ENCODE measurements at regions not wholly inside any gene's neighbourhood (a gene's known extent, or its start where the extent isn't known, plus 50 kb on each side); places are given as distances from the start of the nearest gene placed in this dataset.

GRCh38 chr2:57981083-57981768, 65.4 kb upstream of the VRK2 start:
- TF ChIP-seq EZH2 (IDR thresholded peaks at IDR 0.05; ENCODE audit: low read depth) = no peak
- TF ChIP-seq CTCF (conservative IDR thresholded peaks at IDR 0.05) = no peak
- Histone ChIP-seq H4K20me1 (ENCODE audit: insufficient read depth) (no peaks in the 10 kb centered on the region), H2AFZ (no peak overlapping the region), H3F3A (ENCODE audit: insufficient read depth, low read depth) (no peaks in the 10 kb centered on the region), H3K9me2 (ENCODE audit: insufficient read depth) (no peaks in the 10 kb centered on the region), H3K9me3 (ENCODE audit: insufficient read depth, low read depth) (no peaks in the 10 kb centered on the region), H3K36me3 (ENCODE audit: low read depth) (no peaks in the 10 kb centered on the region), H3K4me3 (no peak overlapping the region), H3K79me2 (ENCODE audit: low read depth) (no peaks in the 10 kb centered on the region), H3K27me3 (ENCODE audit: insufficient read depth, low read depth) (no peaks in the 10 kb centered on the region), H3K4me1 (replicated peaks; ENCODE audit: insufficient read depth) (no peaks in the 10 kb centered on the region), H3K4me2 (no peak overlapping the region), H3K27ac (no peak overlapping the region)
- peak in 1 of 2 experiments; percentile 41 for DNase-seq
- ChIA-PET POLR2A (ENCODE audit: unreplicated experiment) (no interaction called here), CTCF (no interaction called here)
- no TSS peak for BruUV-seq (replicated peaks)
- intact Hi-C loops (cut with micrococcal nuclease; ENCODE audit: unreplicated experiment) = loop anchor here (5.0 kb wide), 1 partner anchor 66 kb away; the partner anchor contains the start of gene VRK2

GRCh38 chr2:57987835-57988573, 58.6 kb upstream of the VRK2 start:
- H3K27ac ChIP-seq = no peak overlapping the region
- H3K79me2 ChIP-seq (ENCODE audit: low read depth) = no peaks in the 10 kb centered on the region
- H3K9me2 ChIP-seq (ENCODE audit: insufficient read depth) = no peaks in the 10 kb centered on the region
- H3K9me3 ChIP-seq (ENCODE audit: insufficient read depth, low read depth) = no peaks in the 10 kb centered on the region
- no peaks in the 10 kb centered on the region for H3K4me1 ChIP-seq (replicated peaks; ENCODE audit: insufficient read depth)
- no peak overlapping the region for H2AFZ ChIP-seq
- no peak overlapping the region for H3K4me3 ChIP-seq
- no TSS peak for BruUV-seq (replicated peaks)
- H3K36me3 ChIP-seq (ENCODE audit: low read depth) = no peaks in the 10 kb centered on the region
- intact Hi-C loops (cut with micrococcal nuclease; ENCODE audit: unreplicated experiment) = no loop called here
- TF ChIP-seq CTCF (conservative IDR thresholded peaks at IDR 0.05) (no peak), EZH2 (IDR thresholded peaks at IDR 0.05; ENCODE audit: low read depth) (no peak)
- no peak overlapping the region for H3K4me2 ChIP-seq
- CTCF ChIA-PET = no interaction called here
- no peaks in the 10 kb centered on the region for H3K27me3 ChIP-seq (ENCODE audit: insufficient read depth, low read depth)
- DNase-seq = no peak
- no peaks in the 10 kb centered on the region for H3F3A ChIP-seq (ENCODE audit: insufficient read depth, low read depth)
- POLR2A ChIA-PET (ENCODE audit: unreplicated experiment) = no interaction called here
- no peaks in the 10 kb centered on the region for H4K20me1 ChIP-seq (ENCODE audit: insufficient read depth)

- Histone ChIP-seq H3K4me1 (replicated peaks; ENCODE audit: insufficient read depth) (no peaks in the 10 kb centered on the region), H3K4me2 (no peak overlapping the region), H3K79me2 (ENCODE audit: low read depth) (no peaks in the 10 kb centered on the region), H3K9me2 (ENCODE audit: insufficient read depth) (no peaks in the 10 kb centered on the region), H3K36me3 (ENCODE audit: low read depth) (no peaks in the 10 kb centered on the region), H4K20me1 (ENCODE audit: insufficient read depth) (no peaks in the 10 kb centered on the region), H3K27ac (no peak overlapping the region), H3K27me3 (ENCODE audit: insufficient read depth, low read depth) (no peaks in the 10 kb centered on the region), H3F3A (ENCODE audit: insufficient read depth, low read depth) (no peaks in the 10 kb centered on the region), H3K4me3 (no peak overlapping the region), H2AFZ (no peak overlapping the region), H3K9me3 (ENCODE audit: insufficient read depth, low read depth) (no peaks in the 10 kb centered on the region)
- intact Hi-C loops (cut with micrococcal nuclease; ENCODE audit: unreplicated experiment) = no loop called here
- TF ChIP-seq EZH2 (IDR thresholded peaks at IDR 0.05; ENCODE audit: low read depth) = no peak
- no peak for TF ChIP-seq CTCF (conservative IDR thresholded peaks at IDR 0.05)
- no TSS peak for BruUV-seq (replicated peaks)
- ChIA-PET CTCF (no interaction called here), POLR2A (ENCODE audit: unreplicated experiment) (no interaction called here)
- no peak for DNase-seq
Observed at GRCh38 chr2:57990118-57990725, 56.4 kb upstream of the VRK2 start.

All from PC-9 (cell line).